WTC11 (cell line): ENCODE measurements at regions not wholly inside any gene's neighbourhood (a gene's known extent, or its start where the extent isn't known, plus 50 kb on each side); places are given as distances from the start of the nearest gene placed in this dataset.

Source experiments
- CTCF ChIP-seq: fragments of 200-600 bp; IDR thresholded peaks from 2 replicates; pipeline ENCODE4 v1.8.0; 2022; ENCODE audit warnings: antibody characterized with exemption
- IRF1 ChIP-seq: sonication (generic); formaldehyde crosslinking; IDR thresholded peaks from 2 replicates; pipeline ENCODE4 v1.8.0; 2023; ENCODE audit warnings: missing genetic modification reagents
- USF2 ChIP-seq: sonication (generic); formaldehyde crosslinking; IDR thresholded peaks from 2 replicates; pipeline ENCODE4 v1.8.1; 2023; ENCODE audit warnings: mild to moderate bottlenecking, missing genetic modification reagents, moderate library complexity
- ZBTB21 ChIP-seq: sonication (generic); formaldehyde crosslinking; IDR thresholded peaks from 2 replicates; pipeline ENCODE4 v1.8.1; 2023; ENCODE audit warnings: mild to moderate bottlenecking, missing genetic modification reagents, borderline replicate concordance

GRCh38 chr12:88932457-88932856, 352.2 kb upstream of the KITLG start:
- TF ChIP-seq CTCF (no peak), USF2 (CRISPR knock-in tag) (no peak), IRF1 (CRISPR knock-in tag) (no peak), ZBTB21 (CRISPR knock-in tag) (no peak)
